ENCODE measurements at regions not wholly inside any gene's neighbourhood (a gene's known extent, or its start where the extent isn't known, plus 50 kb on each side); places are given as distances from the start of the nearest gene placed in this dataset.

- H3K4me2 ChIP-seq (ENCODE audit: control insufficient read depth, insufficient read depth), result no peak overlapping the region
These were observed 173.5 kb downstream of the ZIC1 start for GRCh38 chr3:147582642-147583041.

DNA sequence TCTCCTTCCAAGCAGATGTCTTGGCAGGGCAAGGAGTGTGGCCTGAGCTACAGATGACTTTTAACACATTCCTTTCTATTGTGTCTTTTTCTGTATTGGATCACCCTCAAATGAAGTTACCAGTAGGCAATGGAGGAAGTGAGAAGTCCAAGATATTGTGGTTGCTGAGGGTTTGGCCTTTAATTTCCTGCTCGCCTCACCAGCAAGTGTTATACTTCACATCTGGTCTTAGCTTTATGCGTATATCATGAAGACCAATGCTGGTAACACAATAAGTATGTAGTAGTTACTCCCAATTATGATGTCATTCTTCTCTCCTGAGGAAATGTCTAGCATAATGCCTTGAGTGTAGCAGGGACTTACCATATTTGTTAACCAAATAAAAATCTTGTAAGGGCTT is 179.9 kb downstream of the ZIC1 start:
- Histone ChIP-seq H3K27me3 (replicated peaks in 1 of 2; ENCODE audit: control insufficient read depth in 2 of 2, insufficient read depth in 2 of 2, low read length in 1 of 2) (no peaks in the 10 kb centered on the region), H3K27ac (ENCODE audit: control insufficient read depth, insufficient read depth) (no peak overlapping the region), H2AFZ (ENCODE audit: control insufficient read depth, low read depth, low read length) (no peak overlapping the region), H3K4me3 (no peak overlapping the region), H3K4me1 (ENCODE audit: control insufficient read depth, insufficient read depth, low read length) (no peaks in the 10 kb centered on the region), H4K20me1 (ENCODE audit: control insufficient read depth, insufficient read depth) (no peaks in the 10 kb centered on the region), H3K9ac (ENCODE audit: control insufficient read depth, insufficient read depth, low read length) (no peak overlapping the region), H3K36me3 (ENCODE audit: control insufficient read depth in 2 of 2, insufficient read depth in 2 of 2, low read length in 1 of 2) (no peaks in the 10 kb centered on the region), H3K9me3 (replicated peaks; ENCODE audit: control insufficient read depth, insufficient read depth, low read length) (no peaks in the 10 kb centered on the region), H3K4me2 (ENCODE audit: control insufficient read depth, insufficient read depth) (no peak overlapping the region), H3K79me2 (ENCODE audit: control insufficient read depth, insufficient read depth, low read length) (no peaks in the 10 kb centered on the region)
- RAD21 ChIA-PET (ENCODE audit: unreplicated experiment), result no interaction called here
- in situ Hi-C loops (cut with MboI) (no loop called here), intact Hi-C loops (cut with micrococcal nuclease; ENCODE audit: unreplicated experiment) (no loop called here)
- BruUV-seq (replicated peaks), result no TSS peak
- 83% methylated on average over 2 of the region's 2 CpGs for WGBS (ENCODE audit: insufficient coverage, insufficient replicate concordance, low lambda C conversion rate, missing lambda C conversion rate)
- CTCF ChIA-PET, result no interaction called here
- POLR2A ChIA-PET, result interaction anchor here (0.5 kb wide), 1 partner anchor 1301 kb away, joined by 3 read pairs; no protein-coding TSS in a partner anchor
- SMC1A ChIA-PET (ENCODE audit: uncharacterized antibody, unreplicated experiment), result interaction anchor here (1.0 to 2.0 kb wide), 2 partner anchors 11 to 22 kb away, joined by 3 to 5 read pairs; no protein-coding TSS in a partner anchor
- FAIRE-seq (no peak), DNase-seq (ENCODE audit: low read depth, low spot score) (no peak), ATAC-seq (no peak)
- TF ChIP-seq RUNX3 (IDR thresholded peaks at IDR 0.05; ENCODE audit: low read length), result no peak
- TF ChIP-seq RAD51 (IDR thresholded peaks at IDR 0.05), result no peak
- TF ChIP-seq ATF7 (IDR thresholded peaks at IDR 0.05; ENCODE audit: low read depth), result no peak
- no peak for TF ChIP-seq MLLT1 (IDR thresholded peaks at IDR 0.05)
- TF ChIP-seq GABPA (IDR thresholded peaks at IDR 0.05; ENCODE audit: low read depth), result no peak
- no peak for TF ChIP-seq ZNF24 (IDR thresholded peaks at IDR 0.05)
- TF ChIP-seq SPI1 (IDR thresholded peaks at IDR 0.05; ENCODE audit: borderline replicate concordance, insufficient read depth, low read depth, low read length), result no peak
- no peak for TF ChIP-seq BMI1 (IDR thresholded peaks at IDR 0.05; ENCODE audit: borderline replicate concordance)
- TF ChIP-seq, protein P1, sequence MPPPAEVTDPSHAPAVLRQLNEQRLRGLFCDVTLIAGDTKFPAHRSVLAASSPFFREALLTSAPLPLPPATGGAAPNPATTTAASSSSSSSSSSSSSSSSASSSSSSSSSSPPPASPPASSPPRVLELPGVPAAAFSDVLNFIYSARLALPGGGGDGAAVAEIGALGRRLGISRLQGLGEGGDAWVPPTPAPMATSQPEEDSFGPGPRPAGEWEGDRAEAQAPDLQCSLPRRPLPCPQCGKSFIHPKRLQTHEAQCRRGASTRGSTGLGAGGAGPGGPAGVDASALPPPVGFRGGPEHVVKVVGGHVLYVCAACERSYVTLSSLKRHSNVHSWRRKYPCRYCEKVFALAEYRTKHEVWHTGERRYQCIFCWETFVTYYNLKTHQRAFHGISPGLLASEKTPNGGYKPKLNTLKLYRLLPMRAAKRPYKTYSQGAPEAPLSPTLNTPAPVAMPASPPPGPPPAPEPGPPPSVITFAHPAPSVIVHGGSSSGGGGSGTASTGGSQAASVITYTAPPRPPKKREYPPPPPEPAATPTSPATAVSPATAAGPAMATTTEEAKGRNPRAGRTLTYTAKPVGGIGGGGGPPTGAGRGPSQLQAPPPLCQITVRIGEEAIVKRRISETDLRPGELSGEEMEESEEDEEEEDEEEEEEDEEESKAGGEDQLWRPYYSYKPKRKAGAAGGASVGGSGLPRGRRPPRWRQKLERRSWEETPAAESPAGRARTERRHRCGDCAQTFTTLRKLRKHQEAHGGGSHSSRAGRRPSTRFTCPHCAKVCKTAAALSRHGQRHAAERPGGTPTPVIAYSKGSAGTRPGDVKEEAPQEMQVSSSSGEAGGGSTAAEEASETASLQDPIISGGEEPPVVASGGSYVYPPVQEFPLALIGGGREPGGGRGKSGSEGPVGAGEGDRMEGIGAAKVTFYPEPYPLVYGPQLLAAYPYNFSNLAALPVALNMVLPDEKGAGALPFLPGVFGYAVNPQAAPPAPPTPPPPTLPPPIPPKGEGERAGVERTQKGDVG (CRISPR knock-in tag; IDR thresholded peaks at IDR 0.05), result no peak
- no peak for TF ChIP-seq RFX5 (IDR thresholded peaks at IDR 0.05; ENCODE audit: low read depth, low read length)

More at GRCh38 chr3:147582642-147583041, 173.5 kb downstream of the ZIC1 start:
- Histone ChIP-seq H3K9me3 (replicated peaks; ENCODE audit: control insufficient read depth, insufficient read depth, low read length) (no peaks in the 10 kb centered on the region), H2AFZ (ENCODE audit: control insufficient read depth, low read depth, low read length) (no peak overlapping the region), H4K20me1 (ENCODE audit: control insufficient read depth, insufficient read depth) (no peaks in the 10 kb centered on the region), H3K9ac (ENCODE audit: control insufficient read depth, insufficient read depth, low read length) (no peak overlapping the region), H3K27ac (ENCODE audit: control insufficient read depth, insufficient read depth) (no peak overlapping the region), H3K4me1 (ENCODE audit: control insufficient read depth, insufficient read depth, low read length) (no peaks in the 10 kb centered on the region), H3K79me2 (ENCODE audit: control insufficient read depth, insufficient read depth, low read length) (no peaks in the 10 kb centered on the region), H3K4me3 (no peak overlapping the region), H3K36me3 (ENCODE audit: control insufficient read depth in 2 of 2, insufficient read depth in 2 of 2, low read length in 1 of 2) (no peaks in the 10 kb centered on the region), H3K27me3 (replicated peaks in 1 of 2; ENCODE audit: control insufficient read depth in 2 of 2, insufficient read depth in 2 of 2, low read length in 1 of 2) (no peaks in the 10 kb centered on the region)
- ATAC-seq, result no peak
- ChIA-PET POLR2A (no interaction called here), RAD21 (ENCODE audit: unreplicated experiment) (no interaction called here), SMC1A (ENCODE audit: uncharacterized antibody, unreplicated experiment) (no interaction called here), CTCF (interaction anchor here (0.7 kb wide), 1 partner anchor 836 kb away, joined by 3 read pairs; no protein-coding TSS in a partner anchor)
- BruUV-seq (replicated peaks), result no TSS peak
- DNase-seq (ENCODE audit: low read depth, low spot score), result no peak
- no peak for FAIRE-seq
- in situ Hi-C loops (cut with MboI) (no loop called here), intact Hi-C loops (cut with micrococcal nuclease; ENCODE audit: unreplicated experiment) (no loop called here)
- TF ChIP-seq PKNOX1 (IDR thresholded peaks at IDR 0.05) (no peak), FOS (IDR thresholded peaks at IDR 0.05; ENCODE audit: borderline replicate concordance, extremely low read depth, insufficient read length) (no peak), TCF12 (IDR thresholded peaks at IDR 0.05; ENCODE audit: low read depth, low read length) (no peak), CREM (IDR thresholded peaks at IDR 0.05; ENCODE audit: low read depth) (no peak), JUND (IDR thresholded peaks at IDR 0.05; ENCODE audit: low read depth, low read length) (no peak)
